ENCODE measurements at regions not wholly inside any gene's neighbourhood (a gene's known extent, or its start where the extent isn't known, plus 50 kb on each side); places are given as distances from the start of the nearest gene placed in this dataset.

DNA sequence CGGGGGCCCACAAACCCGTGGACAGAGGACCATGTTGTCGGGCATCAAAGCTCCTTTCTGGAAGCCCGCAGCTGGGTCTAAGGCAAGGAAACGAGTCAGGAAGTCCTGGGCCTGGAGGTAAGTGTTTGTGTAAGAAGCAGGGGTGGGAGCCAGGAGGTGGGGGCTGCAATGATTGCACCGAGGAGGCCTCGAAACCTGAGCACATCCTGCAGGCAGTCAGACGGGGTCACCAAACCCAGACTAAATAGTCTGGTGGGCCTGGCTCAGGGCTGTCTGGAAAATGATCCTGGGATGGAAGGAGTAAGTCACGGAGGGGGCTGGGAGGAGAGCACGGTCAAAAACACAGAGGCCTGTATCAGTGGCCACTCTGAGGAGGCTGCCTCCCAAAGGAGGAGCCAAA is 539.2 kb downstream of the MN1 start:
- Histone ChIP-seq H3K9me3 (replicated peaks; ENCODE audit: insufficient read depth, low read length) (no peaks in the 10 kb centered on the region), H3F3A (ENCODE audit: insufficient read depth, low read length) (no peaks in the 10 kb centered on the region), H3K36me3 (replicated peaks; ENCODE audit: insufficient read depth, low read length) (no peaks in the 10 kb centered on the region), H3K79me2 (ENCODE audit: low read length) (no peaks in the 10 kb centered on the region), H3K27me3 (replicated peaks; ENCODE audit: insufficient read depth, low read length) (peaks cover 71% of the 10 kb centered on the region), H3K9ac (ENCODE audit: low read length) (no peak overlapping the region), H4K20me1 (ENCODE audit: insufficient read depth, low read length) (no peaks in the 10 kb centered on the region), H3K9me2 (replicated peaks; ENCODE audit: insufficient read depth, low read length) (no peaks in the 10 kb centered on the region), H3K4me2 (ENCODE audit: low read depth, low read length) (no peak overlapping the region), H3K27ac (ENCODE audit: low read length) (no peak overlapping the region), H3K4me3 (ENCODE audit: low read length) (no peak overlapping the region), H3K4me1 (ENCODE audit: low read length) (no peaks in the 10 kb centered on the region), H2AFZ (ENCODE audit: low read length) (no peak overlapping the region)
- no peak for DNase-seq
- no peak for TF ChIP-seq EZH2phosphoT487 (IDR thresholded peaks at IDR 0.05; ENCODE audit: low read length)

DNA sequence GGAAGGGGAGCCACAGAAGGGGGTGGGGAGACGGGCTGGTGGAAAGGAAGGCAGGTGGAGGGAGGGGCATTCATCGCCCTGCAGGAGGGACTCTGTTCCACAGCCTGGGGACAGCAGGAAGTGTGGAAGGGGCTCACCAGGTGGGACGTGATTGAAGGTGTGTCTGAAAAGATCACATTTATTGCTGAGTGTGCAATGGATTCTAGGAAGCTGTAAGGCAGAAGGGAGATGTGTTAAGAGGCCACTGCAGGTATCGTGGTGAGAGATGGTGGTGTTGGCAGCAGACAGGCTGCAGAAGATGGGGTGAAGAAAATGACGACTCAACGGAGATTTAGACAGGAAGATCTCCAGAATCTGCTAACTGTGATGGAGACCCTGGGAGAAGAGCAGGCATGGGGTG is 537.4 kb downstream of the MN1 start:
- no peak overlapping the region for H3K9ac ChIP-seq (ENCODE audit: low read length)
- no peak overlapping the region for H3K4me3 ChIP-seq (ENCODE audit: low read length)
- no peaks in the 10 kb centered on the region for H3K9me2 ChIP-seq (replicated peaks; ENCODE audit: insufficient read depth, low read length)
- no peak for DNase-seq
- H3K79me2 ChIP-seq (ENCODE audit: low read length), result no peaks in the 10 kb centered on the region
- TF ChIP-seq, protein P1, sequence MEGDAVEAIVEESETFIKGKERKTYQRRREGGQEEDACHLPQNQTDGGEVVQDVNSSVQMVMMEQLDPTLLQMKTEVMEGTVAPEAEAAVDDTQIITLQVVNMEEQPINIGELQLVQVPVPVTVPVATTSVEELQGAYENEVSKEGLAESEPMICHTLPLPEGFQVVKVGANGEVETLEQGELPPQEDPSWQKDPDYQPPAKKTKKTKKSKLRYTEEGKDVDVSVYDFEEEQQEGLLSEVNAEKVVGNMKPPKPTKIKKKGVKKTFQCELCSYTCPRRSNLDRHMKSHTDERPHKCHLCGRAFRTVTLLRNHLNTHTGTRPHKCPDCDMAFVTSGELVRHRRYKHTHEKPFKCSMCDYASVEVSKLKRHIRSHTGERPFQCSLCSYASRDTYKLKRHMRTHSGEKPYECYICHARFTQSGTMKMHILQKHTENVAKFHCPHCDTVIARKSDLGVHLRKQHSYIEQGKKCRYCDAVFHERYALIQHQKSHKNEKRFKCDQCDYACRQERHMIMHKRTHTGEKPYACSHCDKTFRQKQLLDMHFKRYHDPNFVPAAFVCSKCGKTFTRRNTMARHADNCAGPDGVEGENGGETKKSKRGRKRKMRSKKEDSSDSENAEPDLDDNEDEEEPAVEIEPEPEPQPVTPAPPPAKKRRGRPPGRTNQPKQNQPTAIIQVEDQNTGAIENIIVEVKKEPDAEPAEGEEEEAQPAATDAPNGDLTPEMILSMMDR (IDR thresholded peaks at IDR 0.05; ENCODE audit: low read length), result no peak
- TF ChIP-seq EZH2phosphoT487 (IDR thresholded peaks at IDR 0.05; ENCODE audit: low read length), result no peak
- TF ChIP-seq EZH2 (optimal IDR thresholded peaks at IDR 0.05; ENCODE audit: low read depth, low read length), result no peak
- H3K9me3 ChIP-seq (replicated peaks; ENCODE audit: insufficient read depth, low read length), result no peaks in the 10 kb centered on the region
- no peak overlapping the region for H3K27ac ChIP-seq (ENCODE audit: low read length)
- no peaks in the 10 kb centered on the region for H3F3A ChIP-seq (ENCODE audit: insufficient read depth, low read length)
- no peak overlapping the region for H2AFZ ChIP-seq (ENCODE audit: low read length)
- no peak overlapping the region for H3K4me2 ChIP-seq (ENCODE audit: low read depth, low read length)
- no peaks in the 10 kb centered on the region for H3K4me1 ChIP-seq (ENCODE audit: low read length)
- no peaks in the 10 kb centered on the region for H3K36me3 ChIP-seq (replicated peaks; ENCODE audit: insufficient read depth, low read length)
- peaks cover 77% of the 10 kb centered on the region for H3K27me3 ChIP-seq (replicated peaks; ENCODE audit: insufficient read depth, low read length)
- no peaks in the 10 kb centered on the region for H4K20me1 ChIP-seq (ENCODE audit: insufficient read depth, low read length)

DNA sequence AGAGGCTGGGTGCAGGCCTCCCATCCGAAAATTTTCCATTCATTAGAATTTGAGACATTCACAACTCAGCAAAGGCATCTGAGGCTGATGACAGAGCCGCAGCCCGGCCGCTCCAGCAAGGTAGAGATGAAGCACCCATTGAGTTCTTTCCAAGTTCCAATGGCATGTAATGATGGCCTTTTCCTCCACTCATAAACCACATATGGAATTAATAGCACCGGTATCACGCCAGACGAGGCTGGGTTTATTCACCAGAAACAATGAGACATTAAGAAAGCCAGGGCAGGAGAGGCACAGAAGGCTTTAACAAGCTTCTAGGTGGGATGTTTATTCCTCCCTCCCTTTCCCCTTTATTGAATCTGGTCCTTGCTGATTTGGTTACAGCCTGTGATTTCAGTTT is 534.4 kb downstream of the MN1 start:
- Histone ChIP-seq H3K9ac (ENCODE audit: low read length) (no peak overlapping the region), H3K27me3 (replicated peaks; ENCODE audit: insufficient read depth, low read length) (peaks cover 94% of the 10 kb centered on the region), H3K9me2 (replicated peaks; ENCODE audit: insufficient read depth, low read length) (no peaks in the 10 kb centered on the region), H3F3A (ENCODE audit: insufficient read depth, low read length) (no peaks in the 10 kb centered on the region), H3K4me3 (ENCODE audit: low read length) (no peak overlapping the region), H2AFZ (ENCODE audit: low read length) (no peak overlapping the region), H4K20me1 (ENCODE audit: insufficient read depth, low read length) (no peaks in the 10 kb centered on the region), H3K79me2 (ENCODE audit: low read length) (no peaks in the 10 kb centered on the region), H3K36me3 (replicated peaks; ENCODE audit: insufficient read depth, low read length) (no peaks in the 10 kb centered on the region), H3K4me2 (ENCODE audit: low read depth, low read length) (no peak overlapping the region), H3K9me3 (replicated peaks; ENCODE audit: insufficient read depth, low read length) (no peaks in the 10 kb centered on the region), H3K4me1 (ENCODE audit: low read length) (no peaks in the 10 kb centered on the region), H3K27ac (ENCODE audit: low read length) (no peak overlapping the region)
- DNase-seq, result no peak
- TF ChIP-seq, protein P1 (IDR thresholded peaks at IDR 0.05; ENCODE audit: low read length), result no peak
- TF ChIP-seq EZH2phosphoT487 (IDR thresholded peaks at IDR 0.05; ENCODE audit: low read length) (no peak), EZH2 (optimal IDR thresholded peaks at IDR 0.05; ENCODE audit: low read depth, low read length) (no peak)

DNA sequence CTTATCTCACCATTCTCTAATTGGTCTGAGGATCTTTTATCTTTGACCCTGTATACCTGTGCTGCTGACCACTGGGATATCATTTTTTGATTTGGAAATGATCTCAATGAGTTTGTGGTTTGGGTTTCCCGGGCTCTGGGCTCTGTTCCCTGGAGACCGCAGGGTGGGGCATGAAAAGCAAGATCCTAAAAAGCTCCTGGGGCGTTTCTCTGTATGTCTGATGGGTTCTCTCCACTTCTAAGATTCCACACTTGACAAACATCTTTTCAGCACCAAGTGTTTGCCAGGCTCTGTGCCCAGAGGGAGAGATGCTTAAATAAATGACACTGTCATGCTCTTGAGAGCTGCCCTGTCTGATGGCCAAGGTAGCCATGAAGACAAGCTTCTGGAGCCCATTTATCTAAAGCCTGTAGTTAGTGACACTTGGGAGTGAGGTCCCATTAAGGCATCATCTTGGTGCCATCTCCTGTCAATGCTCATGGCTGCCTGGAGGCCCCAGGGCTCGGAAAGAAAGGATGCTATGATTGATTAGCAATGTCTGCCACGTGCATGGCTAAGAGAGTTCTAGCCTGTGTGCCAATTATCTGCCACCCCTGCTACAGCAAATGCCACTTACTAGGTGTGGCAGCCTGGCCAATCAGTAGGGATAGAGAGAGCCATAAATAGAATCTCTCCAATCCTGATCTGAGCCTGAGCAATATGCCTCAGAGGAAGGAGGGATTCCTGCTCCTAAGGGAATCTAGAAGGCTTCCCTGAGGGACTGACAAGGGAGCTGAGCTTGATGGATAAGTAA is 531.6 kb downstream of the MN1 start:
- Histone ChIP-seq H3K27ac (ENCODE audit: low read length) (no peak overlapping the region), H3F3A (ENCODE audit: insufficient read depth, low read length) (no peaks in the 10 kb centered on the region), H3K79me2 (ENCODE audit: low read length) (no peaks in the 10 kb centered on the region), H3K4me1 (ENCODE audit: low read length) (no peaks in the 10 kb centered on the region), H3K4me3 (ENCODE audit: low read length) (no peak overlapping the region), H3K9me3 (replicated peaks; ENCODE audit: insufficient read depth, low read length) (no peaks in the 10 kb centered on the region), H3K36me3 (replicated peaks; ENCODE audit: insufficient read depth, low read length) (no peaks in the 10 kb centered on the region), H2AFZ (ENCODE audit: low read length) (no peak overlapping the region), H4K20me1 (ENCODE audit: insufficient read depth, low read length) (no peaks in the 10 kb centered on the region), H3K9ac (ENCODE audit: low read length) (no peak overlapping the region), H3K27me3 (replicated peaks; ENCODE audit: insufficient read depth, low read length) (peaks cover 92% of the 10 kb centered on the region), H3K4me2 (ENCODE audit: low read depth, low read length) (no peak overlapping the region), H3K9me2 (replicated peaks; ENCODE audit: insufficient read depth, low read length) (no peaks in the 10 kb centered on the region)
- DNase-seq, result no peak
- TF ChIP-seq, protein P1 (IDR thresholded peaks at IDR 0.05; ENCODE audit: low read length), result no peak
- TF ChIP-seq EZH2phosphoT487 (IDR thresholded peaks at IDR 0.05; ENCODE audit: low read length) (no peak), EZH2 (optimal IDR thresholded peaks at IDR 0.05; ENCODE audit: low read depth, low read length) (no peak)

Data from MM.1S (cell line).